HepG2 (cell line): ENCODE measurements at regions not wholly inside any gene's neighbourhood (a gene's known extent, or its start where the extent isn't known, plus 50 kb on each side); places are given as distances from the start of the nearest gene placed in this dataset.

Experiments used
- FOXK2 ChIP-seq: fragments of 450-650 bp; IDR thresholded peaks from 2 replicates; pipeline ENCODE4 v1.6.1; 2016
- KLF13 ChIP-seq: sonication (generic); formaldehyde crosslinking; IDR thresholded peaks from 2 replicates; pipeline ENCODE4 v1.4.0; 2020; ENCODE audit warnings: mild to moderate bottlenecking, missing genetic modification reagents
- MYC ChIP-seq: sonication (generic); formaldehyde crosslinking; IDR thresholded peaks from 2 replicates; pipeline ENCODE4 v1.9.0; 2021; ENCODE audit warnings: missing genetic modification reagents, borderline replicate concordance
- RAD21 ChIP-seq: fragments of 450-650 bp; formaldehyde crosslinking; IDR thresholded peaks from 2 replicates; pipeline ENCODE4 v1.5.0; 2020; ENCODE audit warnings: mild to moderate bottlenecking
- YEATS4 ChIP-seq: sonication (generic); formaldehyde crosslinking; IDR thresholded peaks from 2 replicates; pipeline ENCODE4 v1.4.0; 2020; ENCODE audit warnings: missing genetic modification reagents, borderline replicate concordance
- TF ChIP-seq, protein P1 (sequence below): sonication (generic); formaldehyde crosslinking; IDR thresholded peaks from 2 replicates; pipeline ENCODE4 v1.4.0; 2020; ENCODE audit warnings: mild to moderate bottlenecking, missing genetic modification reagents
- TF ChIP-seq, protein P2 (sequence below): sonication (generic); formaldehyde crosslinking; IDR thresholded peaks from 2 replicates; pipeline ENCODE4 v1.5.0; 2020; ENCODE audit warnings: mild to moderate bottlenecking, missing genetic modification reagents, moderate library complexity

DNA sequence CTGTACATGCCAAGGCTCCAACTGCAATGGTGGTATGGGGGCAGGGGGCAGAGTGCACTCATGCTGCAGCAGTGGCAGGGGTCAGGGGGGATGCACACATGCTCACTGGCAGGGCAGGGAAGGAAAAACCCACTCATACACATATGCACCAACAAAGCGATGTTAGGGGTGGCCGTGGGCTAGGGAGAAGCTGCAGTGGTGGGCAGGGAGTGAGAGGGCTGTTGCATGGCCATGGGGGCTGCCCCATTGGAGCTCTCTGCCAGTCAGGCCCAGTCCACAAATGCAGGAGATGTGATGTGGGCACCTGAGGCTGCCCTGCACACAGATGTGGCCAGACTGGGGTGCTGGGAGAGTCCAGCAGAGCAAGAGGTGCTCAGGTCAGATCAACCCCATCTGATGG lies 238.1 kb upstream of the NXPH2 start:
- TF ChIP-seq, protein P1, sequence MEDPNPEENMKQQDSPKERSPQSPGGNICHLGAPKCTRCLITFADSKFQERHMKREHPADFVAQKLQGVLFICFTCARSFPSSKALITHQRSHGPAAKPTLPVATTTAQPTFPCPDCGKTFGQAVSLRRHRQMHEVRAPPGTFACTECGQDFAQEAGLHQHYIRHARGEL, result no peak
- TF ChIP-seq MYC (CRISPR knock-in tag), result no peak
- no peak for TF ChIP-seq FOXK2
- TF ChIP-seq YEATS4 (CRISPR knock-in tag), result no peak
- TF ChIP-seq, protein P2, sequence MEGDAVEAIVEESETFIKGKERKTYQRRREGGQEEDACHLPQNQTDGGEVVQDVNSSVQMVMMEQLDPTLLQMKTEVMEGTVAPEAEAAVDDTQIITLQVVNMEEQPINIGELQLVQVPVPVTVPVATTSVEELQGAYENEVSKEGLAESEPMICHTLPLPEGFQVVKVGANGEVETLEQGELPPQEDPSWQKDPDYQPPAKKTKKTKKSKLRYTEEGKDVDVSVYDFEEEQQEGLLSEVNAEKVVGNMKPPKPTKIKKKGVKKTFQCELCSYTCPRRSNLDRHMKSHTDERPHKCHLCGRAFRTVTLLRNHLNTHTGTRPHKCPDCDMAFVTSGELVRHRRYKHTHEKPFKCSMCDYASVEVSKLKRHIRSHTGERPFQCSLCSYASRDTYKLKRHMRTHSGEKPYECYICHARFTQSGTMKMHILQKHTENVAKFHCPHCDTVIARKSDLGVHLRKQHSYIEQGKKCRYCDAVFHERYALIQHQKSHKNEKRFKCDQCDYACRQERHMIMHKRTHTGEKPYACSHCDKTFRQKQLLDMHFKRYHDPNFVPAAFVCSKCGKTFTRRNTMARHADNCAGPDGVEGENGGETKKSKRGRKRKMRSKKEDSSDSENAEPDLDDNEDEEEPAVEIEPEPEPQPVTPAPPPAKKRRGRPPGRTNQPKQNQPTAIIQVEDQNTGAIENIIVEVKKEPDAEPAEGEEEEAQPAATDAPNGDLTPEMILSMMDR (CRISPR knock-in tag), result no peak
- no peak for TF ChIP-seq RAD21 (CRISPR knock-in tag)
- TF ChIP-seq KLF13 (CRISPR knock-in tag), result no peak
